IMR-90 (cell line): ENCODE measurements at regions not wholly inside any gene's neighbourhood (a gene's known extent, or its start where the extent isn't known, plus 50 kb on each side); places are given as distances from the start of the nearest gene placed in this dataset.

ENCODE experiments used
- ATAC-seq: fragments of 200-7000 bp; cut with Tn5 transposase; 2 replicates; pipeline ENCODE4 v1.9.1; 2020; ENCODE audit warnings: low read depth, mild to moderate bottlenecking, moderate library complexity
- BruUV-seq: library from RNA; stranded (reverse); fragments of 400-500 nt; replicated peaks from 2 replicates; lab custom pipeline; 2021; lab: Mats Ljungman, UMichigan
- CTCF ChIA-PET: fragments of 300-600 bp; formaldehyde crosslinking; extraction: SDS; loops from one replicate; lab custom pipeline; 2021; ENCODE audit warnings: antibody characterized with exemption; lab: Yijun Ruan, JAX
- POLR2A ChIA-PET: fragments of 300-600 bp; sonication (Branson Sonifier 250); formaldehyde crosslinking; loops from one replicate; lab custom pipeline; 2022; ENCODE audit warnings: antibody characterized with exemption; ENCODE audit not compliant: unreplicated experiment; lab: Charles Lee
- DNase-seq: peaks from one replicate; pipeline ENCODE4 v3.0.0; 2013
- H2AFZ ChIP-seq: replicated peaks from 2 replicates; pipeline ENCODE3; 2013; ENCODE audit warnings: low read length, mild to moderate bottlenecking; ENCODE audit not compliant: poor library complexity
- H2AK5ac ChIP-seq: 2 replicates; pipeline ENCODE4 v1.6.1; 2013; ENCODE audit warnings: low read depth, low read length, inconsistent platforms
- H2AK9ac ChIP-seq: replicated peaks from 2 replicates; pipeline ENCODE3; 2013; ENCODE audit warnings: mild to moderate bottlenecking, low read depth, low read length, moderate library complexity; ENCODE audit not compliant: poor library complexity
- H2BK120ac ChIP-seq: 2 replicates; pipeline ENCODE4 v1.6.1; 2013; ENCODE audit warnings: low read depth, low read length, inconsistent platforms
- H2BK15ac ChIP-seq: 3 replicates; pipeline ENCODE4 v1.6.1; 2013; ENCODE audit warnings: low read depth, low read length, inconsistent platforms
- H2BK20ac ChIP-seq: 2 replicates; pipeline ENCODE4 v1.6.1; 2013; ENCODE audit warnings: low read depth, mild to moderate bottlenecking, inconsistent platforms, low read length, moderate library complexity
- H2BK5ac ChIP-seq: 2 replicates; pipeline ENCODE4 v1.6.1; 2013; ENCODE audit warnings: mild to moderate bottlenecking, low read depth, low read length, inconsistent platforms; ENCODE audit not compliant: poor library complexity, severe bottlenecking
- H3K14ac ChIP-seq: replicated peaks from 2 replicates; pipeline ENCODE4 v1.6.1; 2013; ENCODE audit warnings: low read depth, low read length, inconsistent platforms
- H3K18ac ChIP-seq: 2 replicates; pipeline ENCODE4 v1.6.1; 2013; ENCODE audit warnings: low read depth, low read length, control low read depth
- H3K23ac ChIP-seq: 2 replicates; pipeline ENCODE4 v1.6.1; 2013; ENCODE audit warnings: low read depth, low read length, inconsistent platforms
- H3K27ac ChIP-seq: 2 replicates; pipeline ENCODE4 v1.5.1; 2013; ENCODE audit warnings: mild to moderate bottlenecking, control low read depth, low read length; ENCODE audit not compliant: insufficient read depth
- H3K27me3 ChIP-seq: 2 replicates; pipeline ENCODE4 v1.6.1; 2013; ENCODE audit warnings: low read length; ENCODE audit not compliant: control insufficient read depth, insufficient read depth
- H3K36me3 ChIP-seq: 2 replicates; pipeline ENCODE4 v1.6.1; 2013; ENCODE audit warnings: low read length, mixed read lengths; ENCODE audit not compliant: control insufficient read depth, insufficient read depth
- H3K4ac ChIP-seq: 2 replicates; pipeline ENCODE4 v1.6.1; 2013; ENCODE audit warnings: low read depth, low read length, inconsistent platforms
- H3K4me1 ChIP-seq: 2 replicates; pipeline ENCODE4 v1.6.1; 2013; ENCODE audit warnings: low read length, mixed read lengths; ENCODE audit not compliant: control insufficient read depth, insufficient read depth
- H3K4me2 ChIP-seq: 2 replicates; pipeline ENCODE4 v1.6.1; 2013; ENCODE audit warnings: low read depth, mild to moderate bottlenecking, control low read depth, low read length, moderate library complexity
- H3K4me3 ChIP-seq: 2 replicates; pipeline ENCODE4 v1.5.1; 2013; ENCODE audit warnings: low read depth, mild to moderate bottlenecking, control low read depth, low read length, moderate library complexity; ENCODE audit not compliant: insufficient read depth
- H3K56ac ChIP-seq: 2 replicates; pipeline ENCODE4 v1.6.1; 2013; ENCODE audit warnings: low read length, inconsistent platforms; ENCODE audit not compliant: insufficient read depth; ENCODE audit errors: extremely low read depth
- H3K79me1 ChIP-seq, 2 experiments: 2 replicates each; pipeline ENCODE4 v1.6.1; 2013; ENCODE audit warnings: low read length in 2 of 2, inconsistent platforms in 1 of 2, low read depth in 1 of 2
- H3K9ac ChIP-seq: 2 replicates; pipeline ENCODE4 v1.6.1; 2013; ENCODE audit warnings: low read depth, low read length, control low read depth
- H3K9me1 ChIP-seq: 2 replicates; pipeline ENCODE4 v1.6.1; 2013; ENCODE audit warnings: low read length, inconsistent platforms; ENCODE audit not compliant: insufficient read depth
- H3K9me3 ChIP-seq: 2 replicates; pipeline ENCODE4 v1.6.1; 2013; ENCODE audit warnings: low read length; ENCODE audit not compliant: control insufficient read depth, insufficient read depth
- H4K20me1 ChIP-seq: 2 replicates; pipeline ENCODE4 v1.6.1; 2013; ENCODE audit warnings: low read length, inconsistent platforms; ENCODE audit not compliant: insufficient read depth
- H4K5ac ChIP-seq: 2 replicates; pipeline ENCODE4 v1.6.1; 2013; ENCODE audit warnings: mild to moderate bottlenecking, low read depth, low read length, control low read depth
- H4K8ac ChIP-seq, 2 experiments: 2 replicates each; pipeline ENCODE4 v1.6.1; 2013; ENCODE audit warnings: low read depth in 2 of 2, low read length in 2 of 2, control low read depth in 1 of 2, inconsistent platforms in 1 of 2
- H4K91ac ChIP-seq: 2 replicates; pipeline ENCODE4 v1.6.1; 2013; ENCODE audit warnings: low read depth, low read length, inconsistent platforms; ENCODE audit not compliant: insufficient read depth
- BHLHE40 ChIP-seq: fragments of 150-350 bp; IDR thresholded peaks from 2 replicates; pipeline ENCODE4 v1.6.1; 2016; ENCODE audit warnings: mild to moderate bottlenecking, low read depth, low read length
- CEBPB ChIP-seq: IDR thresholded peaks from 2 replicates; pipeline ENCODE4 v1.6.1; 2012; ENCODE audit warnings: low read depth, low read length, improper control_type of control experiment
- CTCF ChIP-seq: conservative IDR thresholded peaks from 2 replicates; pipeline ENCODE4 v1.5.1; 2012; ENCODE audit warnings: mild to moderate bottlenecking, low read depth, low read length, improper control_type of control experiment
- ELK1 ChIP-seq: fragments of 150-350 bp; IDR thresholded peaks from 2 replicates; pipeline ENCODE4 v1.6.1; 2016; ENCODE audit warnings: low read depth, mild to moderate bottlenecking, low read length, moderate library complexity, borderline replicate concordance
- FOS ChIP-seq: fragments of 150-350 bp; IDR thresholded peaks from 2 replicates; pipeline ENCODE4 v1.6.1; 2016; ENCODE audit warnings: low read depth, low read length
- MXI1 ChIP-seq: IDR thresholded peaks from 2 replicates; pipeline ENCODE4 v1.6.1; 2012; ENCODE audit warnings: low read depth, mild to moderate bottlenecking, low read length, moderate library complexity, borderline replicate concordance
- RAD21 ChIP-seq: IDR thresholded peaks from 2 replicates; pipeline ENCODE4 v1.6.1; 2012; ENCODE audit warnings: low read length, improper control_type of control experiment
- RCOR1 ChIP-seq: IDR thresholded peaks from 2 replicates; pipeline ENCODE4 v1.6.1; 2012; ENCODE audit warnings: mild to moderate bottlenecking, low read length, improper control_type of control experiment; ENCODE audit not compliant: insufficient replicate concordance
- RFX5 ChIP-seq: IDR thresholded peaks from 2 replicates; pipeline ENCODE4 v1.8.0; 2012; ENCODE audit warnings: low read depth, mild to moderate bottlenecking, low read length, moderate library complexity
- USF2 ChIP-seq: fragments of 150-350 bp; IDR thresholded peaks from 2 replicates; pipeline ENCODE4 v1.6.1; 2017; ENCODE audit warnings: mild to moderate bottlenecking, antibody characterized with exemption, low read length, low read depth
- dilution Hi-C: fragments of 300-500 bp; cut with HindIII; formaldehyde crosslinking; loops from one replicate; pipeline ENCODE4 v1.14.3; 2018; ENCODE audit warnings: low sequenced_read_pairs; ENCODE audit not compliant: unreplicated experiment
- in situ Hi-C: fragments of 300-500 bp; cut with MboI; formaldehyde crosslinking; loops from 3 replicates; pipeline ENCODE4 v1.14.3; 2019; ENCODE audit warnings: low sequenced_read_pairs, inconsistent platforms, mixed read lengths
- intact Hi-C: fragments of 100-400 bp; cut with micrococcal nuclease; formaldehyde crosslinking; loops from 2 replicates; pipeline ENCODE4 v1.10.0; 2022

- no peak overlapping the region for H2BK15ac ChIP-seq
Measured at GRCh38 chr1:56400526-56400925, 178.8 kb downstream of the PLPP3 start.

More at GRCh38 chr1:56400526-56400925, 178.8 kb downstream of the PLPP3 start:
- Histone ChIP-seq H3K9me1 (no peaks in the 10 kb centered on the region), H3K14ac (no peak overlapping the region), H2AK5ac (no peak overlapping the region), H3K27ac (no peak overlapping the region), H2AFZ (no peak overlapping the region), H3K56ac (no peak overlapping the region), H3K4me2 (no peak overlapping the region), H3K4ac (no peak overlapping the region), H3K4me1 (no peaks in the 10 kb centered on the region; the same call in 1 of the 2 replicates), H3K9ac (no peak overlapping the region), H3K23ac (no peak overlapping the region), H4K91ac (no peak overlapping the region), H2BK5ac (no peak overlapping the region), H3K18ac (no peak overlapping the region), H4K20me1 (no peaks in the 10 kb centered on the region), H2AK9ac (no peak overlapping the region), H4K5ac (no peak overlapping the region), H4K8ac (no peak overlapping the region), H3K9me3 (no peaks in the 10 kb centered on the region), H3K4me3 (no peak overlapping the region), H2BK20ac (no peak overlapping the region), H2BK120ac (no peak overlapping the region), H3K36me3 (no peaks in the 10 kb centered on the region), H3K27me3 (no peaks in the 10 kb centered on the region), H3K79me1 (no peaks in the 10 kb centered on the region)
- TF ChIP-seq FOS = no peak
- TF ChIP-seq RAD21 = no peak
- TF ChIP-seq RFX5 = no peak
- TF ChIP-seq USF2 = no peak
- no peak for TF ChIP-seq CTCF
- TF ChIP-seq BHLHE40 = no peak
- no peak for TF ChIP-seq MXI1
- no peak for TF ChIP-seq ELK1
- no peak for TF ChIP-seq RCOR1
- TF ChIP-seq CEBPB = no peak
- ATAC-seq = no peak
- in situ Hi-C loops (no loop called here), dilution Hi-C loops (no loop called here), intact Hi-C loops (no loop called here)
- ChIA-PET CTCF (interaction anchor here (0.7 kb wide), 1 partner anchor 13 kb away, joined by 3 read pairs; no protein-coding TSS in a partner anchor), POLR2A (no interaction called here)
- DNase-seq = no peak
- BruUV-seq = no TSS peak
